Osteocyte (in vitro differentiated cells): ENCODE measurements at regions not wholly inside any gene's neighbourhood (a gene's known extent, or its start where the extent isn't known, plus 50 kb on each side); places are given as distances from the start of the nearest gene placed in this dataset.

ENCODE experiments used
- DNase-seq: peaks from one replicate; pipeline ENCODE4 v3.0.0; 2021; ENCODE audit warnings: mixed read lengths; ENCODE audit not compliant: unreplicated experiment; ENCODE audit errors: extremely low spot score
- H3K27ac Mint-ChIP-seq: one replicate; pipeline ENCODE4 v1.8.0; 2021; ENCODE audit warnings: mild to moderate bottlenecking, mixed read lengths; ENCODE audit not compliant: unreplicated experiment
- H3K27me3 Mint-ChIP-seq: one replicate; pipeline ENCODE4 v1.8.0; 2021; ENCODE audit warnings: mixed read lengths; ENCODE audit not compliant: unreplicated experiment
- H3K36me3 Mint-ChIP-seq: one replicate; pipeline ENCODE4 v1.8.0; 2021; ENCODE audit warnings: mixed read lengths; ENCODE audit not compliant: unreplicated experiment
- H3K4me1 Mint-ChIP-seq: one replicate; pipeline ENCODE4 v1.8.0; 2021; ENCODE audit warnings: mixed read lengths; ENCODE audit not compliant: unreplicated experiment
- H3K4me3 Mint-ChIP-seq: one replicate; pipeline ENCODE4 v1.8.0; 2021; ENCODE audit warnings: mild to moderate bottlenecking, moderate library complexity, mixed read lengths; ENCODE audit not compliant: unreplicated experiment
- H3K9me3 Mint-ChIP-seq: one replicate; pipeline ENCODE4 v1.8.0; 2021; ENCODE audit warnings: mixed read lengths; ENCODE audit not compliant: unreplicated experiment
- TF ChIP-seq, protein P1 (sequence below): fragments of 200-600 bp; sonication (generic); IDR thresholded peaks from 2 replicates; pipeline ENCODE4 v1.5.0; 2021; ENCODE audit warnings: antibody characterized with exemption, mild to moderate bottlenecking, moderate library complexity

DNA sequence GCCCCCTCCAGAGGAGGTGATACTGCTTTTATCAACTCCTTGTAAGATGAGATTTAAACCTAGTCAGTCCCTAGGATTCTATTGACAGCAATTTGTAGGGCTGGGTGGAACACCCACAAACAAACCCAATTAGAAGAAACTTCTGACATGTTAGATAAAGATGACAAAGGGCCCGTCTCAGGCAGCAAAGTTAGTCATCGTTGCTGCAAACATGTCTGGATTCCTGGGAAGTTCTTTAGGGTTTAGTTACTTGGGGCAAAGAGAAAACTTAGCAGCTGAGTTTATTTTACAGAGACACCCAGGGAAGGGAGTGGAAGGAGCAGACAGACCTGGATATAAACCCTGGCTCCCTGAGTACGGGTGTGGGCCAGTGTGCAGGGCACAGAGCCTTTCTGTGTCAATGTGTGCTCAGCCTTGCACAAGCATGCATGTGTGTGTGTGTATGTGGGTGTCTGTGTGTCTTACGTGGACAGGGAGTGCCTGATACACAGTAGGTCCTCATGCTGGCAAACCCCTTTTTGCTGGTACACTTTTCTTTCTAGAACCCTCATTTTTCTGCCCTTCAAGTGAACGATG is 130.0 kb upstream of the STX18 start:
- Mint-ChIP-seq H3K27me3 (peaks cover 6% of the 10 kb centered on the region), H3K36me3 (no peaks in the 10 kb centered on the region), H3K4me3 (no peak overlapping the region), H3K9me3 (no peaks in the 10 kb centered on the region), H3K4me1 (peaks cover 7% of the 10 kb centered on the region), H3K27ac (no peak overlapping the region)
- TF ChIP-seq, protein P1, sequence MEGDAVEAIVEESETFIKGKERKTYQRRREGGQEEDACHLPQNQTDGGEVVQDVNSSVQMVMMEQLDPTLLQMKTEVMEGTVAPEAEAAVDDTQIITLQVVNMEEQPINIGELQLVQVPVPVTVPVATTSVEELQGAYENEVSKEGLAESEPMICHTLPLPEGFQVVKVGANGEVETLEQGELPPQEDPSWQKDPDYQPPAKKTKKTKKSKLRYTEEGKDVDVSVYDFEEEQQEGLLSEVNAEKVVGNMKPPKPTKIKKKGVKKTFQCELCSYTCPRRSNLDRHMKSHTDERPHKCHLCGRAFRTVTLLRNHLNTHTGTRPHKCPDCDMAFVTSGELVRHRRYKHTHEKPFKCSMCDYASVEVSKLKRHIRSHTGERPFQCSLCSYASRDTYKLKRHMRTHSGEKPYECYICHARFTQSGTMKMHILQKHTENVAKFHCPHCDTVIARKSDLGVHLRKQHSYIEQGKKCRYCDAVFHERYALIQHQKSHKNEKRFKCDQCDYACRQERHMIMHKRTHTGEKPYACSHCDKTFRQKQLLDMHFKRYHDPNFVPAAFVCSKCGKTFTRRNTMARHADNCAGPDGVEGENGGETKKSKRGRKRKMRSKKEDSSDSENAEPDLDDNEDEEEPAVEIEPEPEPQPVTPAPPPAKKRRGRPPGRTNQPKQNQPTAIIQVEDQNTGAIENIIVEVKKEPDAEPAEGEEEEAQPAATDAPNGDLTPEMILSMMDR = no peak
- DNase-seq = no peak

- Mint-ChIP-seq H3K9me3 (no peaks in the 10 kb centered on the region), H3K27ac (no peak overlapping the region), H3K36me3 (no peaks in the 10 kb centered on the region), H3K4me1 (peaks cover 13% of the 10 kb centered on the region), H3K4me3 (no peak overlapping the region), H3K27me3 (peaks cover 1% of the 10 kb centered on the region)
- TF ChIP-seq, protein P1 = no peak
- DNase-seq = no peak
These were observed 129.0 kb upstream of the STX18 start for GRCh38 chr4:4670869-4671268.

DNA sequence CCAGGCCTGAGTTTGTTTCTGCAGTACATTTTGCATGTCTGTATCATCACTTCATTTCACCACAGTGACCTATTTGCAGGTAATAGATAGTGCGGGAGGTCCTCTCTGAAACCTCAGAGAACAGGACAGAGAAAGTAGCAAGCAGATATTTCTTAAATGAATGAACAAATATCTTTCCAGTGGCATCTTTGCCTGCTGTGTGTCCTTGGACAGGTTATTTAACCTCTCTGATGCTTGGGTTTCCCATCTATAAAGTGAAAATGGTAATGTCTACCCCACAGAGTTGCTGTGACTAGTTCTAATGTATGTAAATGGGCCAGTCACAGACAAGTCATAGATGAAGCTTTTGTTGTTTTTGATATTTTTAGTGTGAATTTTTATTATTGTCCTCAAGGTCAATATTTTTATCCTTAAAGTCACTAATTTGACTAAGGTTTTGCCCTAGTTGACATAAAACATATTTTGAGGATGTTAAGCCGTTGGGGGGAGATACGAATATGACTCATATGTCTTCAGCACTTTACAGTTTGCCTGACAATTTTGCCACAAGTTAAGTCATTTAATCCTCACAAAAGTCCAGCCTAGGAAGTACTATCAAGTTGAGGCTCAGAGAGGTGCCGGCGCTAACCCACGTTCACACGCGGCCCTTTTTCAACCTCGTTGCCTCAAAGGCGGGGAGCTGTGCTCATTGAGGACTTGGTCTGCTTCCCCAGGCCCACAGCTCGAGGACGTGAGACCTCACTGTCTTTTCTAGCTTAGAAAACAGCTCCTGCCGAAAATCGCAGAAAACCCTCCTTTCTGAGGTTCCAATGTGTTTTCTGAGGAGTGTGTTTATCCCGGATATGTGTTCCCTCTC is 126.7 kb upstream of the STX18 start:
- Mint-ChIP-seq H3K36me3 (peaks cover 3% of the 10 kb centered on the region), H3K4me1 (peaks cover 16% of the 10 kb centered on the region), H3K9me3 (no peaks in the 10 kb centered on the region), H3K27ac (no peak overlapping the region), H3K27me3 (peaks cover 1% of the 10 kb centered on the region), H3K4me3 (no peak overlapping the region)
- TF ChIP-seq, protein P1 = no peak
- DNase-seq = no peak

DNA sequence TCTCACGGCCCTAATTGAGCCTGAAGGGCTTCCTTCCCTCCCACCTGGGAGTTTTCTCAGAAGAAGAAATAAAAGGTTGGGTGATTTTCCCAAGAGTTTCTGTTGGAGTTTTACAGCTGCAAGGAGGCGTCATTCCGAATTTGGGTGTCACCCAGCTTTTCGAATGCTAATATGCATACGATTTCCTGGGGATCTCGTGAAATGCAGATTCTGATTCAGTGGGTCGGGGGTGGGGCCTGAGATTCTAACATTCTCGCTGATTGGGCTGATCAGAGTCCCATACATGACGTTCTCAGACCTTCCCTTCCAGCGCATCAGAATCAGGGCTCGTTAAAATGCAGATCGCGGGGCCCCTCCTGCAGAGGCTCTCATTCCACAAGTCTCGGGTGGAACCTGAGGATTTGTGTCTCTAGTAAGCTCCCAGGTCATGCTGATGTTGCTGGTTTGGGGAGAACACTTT is 125.8 kb upstream of the STX18 start:
- no peak for DNase-seq
- H3K4me1 Mint-ChIP-seq = peaks cover 25% of the 10 kb centered on the region
- H3K9me3 Mint-ChIP-seq = no peaks in the 10 kb centered on the region
- H3K4me3 Mint-ChIP-seq = no peak overlapping the region
- H3K27me3 Mint-ChIP-seq = peaks cover 1% of the 10 kb centered on the region
- H3K27ac Mint-ChIP-seq = no peak overlapping the region
- peaks cover 3% of the 10 kb centered on the region for H3K36me3 Mint-ChIP-seq
- TF ChIP-seq, protein P1 = no peak
